Activated CD4-positive, alpha-beta T cell treated with anti-CD3 and anti-CD28 coated beads for 4 hours (primary cell): ENCODE measurements at regions not wholly inside any gene's neighbourhood (a gene's known extent, or its start where the extent isn't known, plus 50 kb on each side); places are given as distances from the start of the nearest gene placed in this dataset.

Experiments
- DNase-seq, 2 donors: peaks; one replicate each; pipeline ENCODE4 v3.0.0-alpha.2; 2020

GRCh38 chr2:14560716-14561115 lies 71.8 kb upstream of the LRATD1 start:
- no peak for DNase-seq

GRCh38 chr2:14563324-14563723 lies 69.2 kb upstream of the LRATD1 start:
- no peak for DNase-seq

DNA sequence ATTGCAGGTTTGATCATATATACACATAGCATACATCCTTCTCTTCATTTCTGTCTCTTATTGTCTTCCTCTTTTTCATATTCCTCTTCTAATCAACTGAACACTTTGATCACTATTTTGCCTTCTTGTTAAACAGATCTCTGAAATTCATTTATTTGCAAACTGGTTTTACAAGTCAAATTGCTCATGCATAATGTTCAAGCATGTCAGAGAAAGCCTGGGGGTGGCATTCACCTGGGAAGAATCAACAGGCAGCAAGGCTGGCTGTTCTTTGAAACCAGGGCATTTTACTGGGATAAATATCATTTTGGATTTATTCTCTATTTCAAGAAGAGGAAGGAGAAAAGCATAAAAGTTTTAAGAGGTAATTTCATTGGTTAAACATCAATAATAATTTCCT lies 66.9 kb upstream of the LRATD1 start:
- DNase-seq, result no peak

DNA sequence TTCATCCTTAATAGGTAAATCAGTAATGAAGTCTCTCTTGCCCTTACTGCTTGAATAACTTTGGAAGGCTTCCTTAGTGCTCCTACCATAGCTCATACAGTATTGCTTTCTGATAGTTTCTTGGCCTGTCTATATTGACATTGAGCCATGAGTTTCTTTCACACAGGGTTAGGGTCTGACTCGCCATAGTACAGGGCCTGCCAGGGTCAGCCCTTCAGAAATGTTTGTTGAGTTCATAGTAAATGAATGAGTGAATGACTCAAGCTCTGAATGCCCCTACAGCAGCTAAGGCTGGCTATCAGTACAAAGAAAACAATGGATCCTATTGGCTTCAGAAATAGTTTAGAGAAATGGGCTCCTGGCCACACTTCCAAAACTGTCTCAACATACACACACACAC lies 65.0 kb upstream of the LRATD1 start:
- DNase-seq, result no peak

- DNase-seq, result no peak
These were observed 63.2 kb upstream of the LRATD1 start for GRCh38 chr2:14569294-14569693.

- no peak for DNase-seq
These were observed 59.9 kb upstream of the LRATD1 start for GRCh38 chr2:14572633-14573032.

GRCh38 chr2:14577843-14578242 lies 54.7 kb upstream of the LRATD1 start:
- no peak for DNase-seq
